Esophagus squamous epithelium (tissue), 4 donors: ENCODE measurements at regions not wholly inside any gene's neighbourhood (a gene's known extent, or its start where the extent isn't known, plus 50 kb on each side); places are given as distances from the start of the nearest gene placed in this dataset.

Experiments
- POLR2A ChIP-seq, 4 donors: fragments of 450-650 bp; IDR thresholded peaks; one replicate each; pipeline ENCODE4 v1.6.1; 2017; ENCODE audit warnings: antibody characterized with exemption in 4 of 4, mild to moderate bottlenecking in 4 of 4, moderate library complexity in 3 of 4
- TF ChIP-seq, protein P1 (sequence below), 6 experiments: fragments of 450-650 bp in 4 of 6; fragments of 200-600 bp in 2 of 6; sonication (generic) in 2 of 6; IDR thresholded peaks; one replicate each; pipeline ENCODE4 v1.5.1; 2016 to 2019; ENCODE audit warnings: antibody characterized with exemption in 6 of 6, mild to moderate bottlenecking in 4 of 6, moderate library complexity in 4 of 6

DNA sequence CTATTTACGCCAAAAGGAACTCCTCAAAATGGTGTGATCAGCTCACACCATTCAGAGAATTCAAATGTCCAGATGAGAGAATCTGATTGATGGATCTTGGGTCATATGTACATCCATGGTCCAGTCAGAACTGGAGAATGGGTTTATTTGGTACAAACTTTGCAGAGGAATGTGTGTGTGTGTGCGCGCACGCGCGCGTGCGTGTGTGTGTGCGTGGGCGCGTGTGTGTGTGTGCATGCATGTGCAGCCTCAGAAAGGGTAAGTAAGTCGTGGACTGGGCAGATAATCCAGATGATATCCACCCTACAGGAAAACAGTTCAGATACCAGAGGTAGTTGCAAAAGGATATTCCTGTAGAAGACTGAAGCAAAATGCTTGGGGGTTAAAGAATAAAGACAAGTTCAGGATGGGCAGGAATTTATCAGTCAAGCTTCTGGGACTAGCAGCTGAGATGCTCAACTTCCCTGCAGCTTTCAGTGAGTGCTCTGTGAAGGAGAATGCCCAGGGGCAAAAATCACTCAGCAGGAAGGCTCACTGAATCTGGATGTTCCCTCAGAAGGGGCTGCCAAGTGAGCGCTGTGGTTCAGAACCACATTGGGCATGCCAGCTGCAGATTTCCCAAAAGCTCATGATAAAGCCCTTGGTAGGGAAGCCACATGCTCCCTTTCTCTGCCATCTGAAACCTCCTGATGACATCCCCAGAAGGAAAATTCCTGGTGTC is 440.5 kb upstream of the SGCD start:
- TF ChIP-seq, protein P1, sequence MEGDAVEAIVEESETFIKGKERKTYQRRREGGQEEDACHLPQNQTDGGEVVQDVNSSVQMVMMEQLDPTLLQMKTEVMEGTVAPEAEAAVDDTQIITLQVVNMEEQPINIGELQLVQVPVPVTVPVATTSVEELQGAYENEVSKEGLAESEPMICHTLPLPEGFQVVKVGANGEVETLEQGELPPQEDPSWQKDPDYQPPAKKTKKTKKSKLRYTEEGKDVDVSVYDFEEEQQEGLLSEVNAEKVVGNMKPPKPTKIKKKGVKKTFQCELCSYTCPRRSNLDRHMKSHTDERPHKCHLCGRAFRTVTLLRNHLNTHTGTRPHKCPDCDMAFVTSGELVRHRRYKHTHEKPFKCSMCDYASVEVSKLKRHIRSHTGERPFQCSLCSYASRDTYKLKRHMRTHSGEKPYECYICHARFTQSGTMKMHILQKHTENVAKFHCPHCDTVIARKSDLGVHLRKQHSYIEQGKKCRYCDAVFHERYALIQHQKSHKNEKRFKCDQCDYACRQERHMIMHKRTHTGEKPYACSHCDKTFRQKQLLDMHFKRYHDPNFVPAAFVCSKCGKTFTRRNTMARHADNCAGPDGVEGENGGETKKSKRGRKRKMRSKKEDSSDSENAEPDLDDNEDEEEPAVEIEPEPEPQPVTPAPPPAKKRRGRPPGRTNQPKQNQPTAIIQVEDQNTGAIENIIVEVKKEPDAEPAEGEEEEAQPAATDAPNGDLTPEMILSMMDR (IDR thresholded peaks at IDR 0.05): no peak
- TF ChIP-seq POLR2A (IDR thresholded peaks at IDR 0.05): no peak
